ENCODE measurements at regions not wholly inside any gene's neighbourhood (a gene's known extent, or its start where the extent isn't known, plus 50 kb on each side); places are given as distances from the start of the nearest gene placed in this dataset.
A peak's percentile ranks its signal among the peaks of the same experiment; 100 is the strongest.
"Not testable (repeated sequence)": the region's sequence is repeated elsewhere in the genome, so short reads cannot be mapped to it uniquely, and the experiment has no call there.

GRCh38 chr2:39581866-39582265, 83.9 kb upstream of the TMEM178A start:
- no peak for DNase-seq (ENCODE audit: low spot score)

GRCh38 chr2:39583213-39583612, 82.5 kb upstream of the TMEM178A start:
- DNase-seq (ENCODE audit: low spot score) = no peak

GRCh38 chr2:39583781-39584180, 81.9 kb upstream of the TMEM178A start:
- no peak for DNase-seq (ENCODE audit: low spot score)

GRCh38 chr2:39584283-39584965, 81.3 kb upstream of the TMEM178A start:
- DNase-seq (ENCODE audit: low spot score) = no peak

GRCh38 chr2:39585531-39585930, 80.2 kb upstream of the TMEM178A start:
- DNase-seq (ENCODE audit: low spot score) = not testable (repeated sequence)

- no peak for DNase-seq (ENCODE audit: low spot score)
These were observed 78.5 kb upstream of the TMEM178A start for GRCh38 chr2:39587168-39587567.

- DNase-seq (ENCODE audit: low spot score) = no peak
These were observed 78.1 kb upstream of the TMEM178A start for GRCh38 chr2:39587641-39588040.

- DNase-seq (ENCODE audit: low spot score) = peak; percentile 39
These were observed 72.0 kb upstream of the TMEM178A start for GRCh38 chr2:39593439-39594393.

GRCh38 chr2:39595116-39595515, 70.6 kb upstream of the TMEM178A start:
- DNase-seq (ENCODE audit: low spot score) = no peak

GRCh38 chr2:39597314-39597713, 68.4 kb upstream of the TMEM178A start:
- no peak for DNase-seq (ENCODE audit: low spot score)

GRCh38 chr2:39602616-39603015, 63.1 kb upstream of the TMEM178A start:
- no peak for DNase-seq (ENCODE audit: low spot score)

GRCh38 chr2:39603436-39603835, 62.3 kb upstream of the TMEM178A start:
- DNase-seq (ENCODE audit: low spot score) = no peak

GRCh38 chr2:39604866-39605265, 60.9 kb upstream of the TMEM178A start:
- DNase-seq (ENCODE audit: low spot score) = no peak

- no peak for DNase-seq (ENCODE audit: low spot score)
These were observed 59.1 kb upstream of the TMEM178A start for GRCh38 chr2:39606585-39606984.

- DNase-seq (ENCODE audit: low spot score) = no peak
These were observed 58.0 kb upstream of the TMEM178A start for GRCh38 chr2:39607538-39608262.

GRCh38 chr2:39608263-39608575, 57.5 kb upstream of the TMEM178A start:
- DNase-seq (ENCODE audit: low spot score) = no peak

- DNase-seq (ENCODE audit: low spot score) = no peak
These were observed 56.9 kb upstream of the TMEM178A start for GRCh38 chr2:39608686-39609441.

GRCh38 chr2:39609917-39610316, 55.8 kb upstream of the TMEM178A start:
- no peak for DNase-seq (ENCODE audit: low spot score)

- DNase-seq (ENCODE audit: low spot score) = no peak
These were observed 50.0 kb upstream of the TMEM178A start for GRCh38 chr2:39615675-39616074.

Data from D341Med (cell line).